ENCODE measurements at regions not wholly inside any gene's neighbourhood (a gene's known extent, or its start where the extent isn't known, plus 50 kb on each side); places are given as distances from the start of the nearest gene placed in this dataset.
"Not testable (repeated sequence)": the region's sequence is repeated elsewhere in the genome, so short reads cannot be mapped to it uniquely, and the experiment has no call there.

GRCh38 chr21:9754434-9754833 is 766.9 kb upstream of the TPTE start:
- H3K27ac Mint-ChIP-seq; H3K27me3 Mint-ChIP-seq; H3K4me1 Mint-ChIP-seq; ATAC-seq (ENCODE audit: low read depth); DNase-seq; H3K9me3 Mint-ChIP-seq; POLR2A ChIA-PET; H3K36me3 Mint-ChIP-seq; H3K4me3 Mint-ChIP-seq: not testable (repeated sequence)

DNA sequence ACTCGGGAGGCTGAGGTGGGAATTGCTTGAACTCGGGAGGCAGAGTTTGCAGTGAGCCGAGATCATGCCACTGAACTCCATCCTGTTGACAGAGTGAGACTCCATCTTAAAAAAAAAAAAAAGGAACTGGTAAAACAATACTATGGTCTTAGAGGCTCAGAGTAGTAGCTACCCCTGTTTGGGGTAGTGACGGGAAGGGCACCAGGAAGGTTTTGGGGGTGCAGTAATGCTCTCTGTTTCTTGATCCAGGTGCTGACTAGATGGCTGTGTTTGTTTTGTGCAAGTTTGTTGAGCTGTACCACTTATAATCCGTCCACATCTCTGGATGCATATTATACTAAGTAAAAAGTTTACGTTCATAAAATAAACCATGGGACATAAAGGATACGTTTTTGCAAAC is 765.8 kb upstream of the TPTE start:
- Mint-ChIP-seq H3K27ac (no peak overlapping the region), H3K27me3 (no peaks in the 10 kb centered on the region)

DNA sequence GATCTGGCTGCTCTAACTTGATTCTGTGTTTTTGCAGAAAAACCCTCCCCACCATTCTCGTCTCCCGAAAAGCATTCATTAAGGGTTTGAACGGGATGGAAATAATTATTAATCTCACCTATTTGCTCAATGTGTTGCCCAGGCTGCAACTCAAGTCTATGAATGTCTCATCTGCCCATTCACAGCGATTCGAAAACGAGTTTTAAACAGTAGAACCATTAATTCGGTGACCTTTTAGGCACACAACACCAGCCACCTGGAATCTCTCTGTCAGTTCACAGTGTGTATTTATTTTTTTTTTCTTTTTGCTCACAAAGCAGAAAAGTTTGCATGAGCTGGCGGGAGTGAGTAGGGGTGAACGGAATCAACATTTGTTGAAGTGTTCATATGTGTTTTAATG is 764.7 kb upstream of the TPTE start:
- Mint-ChIP-seq H3K27me3 (no peaks in the 10 kb centered on the region), H3K4me3 (no peak overlapping the region), H3K27ac (no peak overlapping the region), H3K4me1 (no peaks in the 10 kb centered on the region), H3K36me3 (no peaks in the 10 kb centered on the region), H3K9me3 (peaks cover 4% of the 10 kb centered on the region)
- POLR2A ChIA-PET, result no interaction called here
- ATAC-seq (ENCODE audit: low read depth) (no peak), DNase-seq (no peak)

More for the DNA sequence above, 765.8 kb upstream of the TPTE start:
- POLR2A ChIA-PET, result no interaction called here
- no peak for DNase-seq
- no peak overlapping the region for H3K4me3 Mint-ChIP-seq
- H3K36me3 Mint-ChIP-seq, result no peaks in the 10 kb centered on the region
- no peaks in the 10 kb centered on the region for H3K4me1 Mint-ChIP-seq
- no peak for ATAC-seq (ENCODE audit: low read depth)
- peaks cover 4% of the 10 kb centered on the region for H3K9me3 Mint-ChIP-seq

- H3K27me3 Mint-ChIP-seq; H3K4me1 Mint-ChIP-seq; ATAC-seq (ENCODE audit: low read depth); H3K27ac Mint-ChIP-seq; H3K36me3 Mint-ChIP-seq; H3K4me3 Mint-ChIP-seq; H3K9me3 Mint-ChIP-seq; POLR2A ChIA-PET; DNase-seq: not testable (repeated sequence)
Measured at GRCh38 chr21:9757118-9757517, 764.3 kb upstream of the TPTE start.

DNA sequence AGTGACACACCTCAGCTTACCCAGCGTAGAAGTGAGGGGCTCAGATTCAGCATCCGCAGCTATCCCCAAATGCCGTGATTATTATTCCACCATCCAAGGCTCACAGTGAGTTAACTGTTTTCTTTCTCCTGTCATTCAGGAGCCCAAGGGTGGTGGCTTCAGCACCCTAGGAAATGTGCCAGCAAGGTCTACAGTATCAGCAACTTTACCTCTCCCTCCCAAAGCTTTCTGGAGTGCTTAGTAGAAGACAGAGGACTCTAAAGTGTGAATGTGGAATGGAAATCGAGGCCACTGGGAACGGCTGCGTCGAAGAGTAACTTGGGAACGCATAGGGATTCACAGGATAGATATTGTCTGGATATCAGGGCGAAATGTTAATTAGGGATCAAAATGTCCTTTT is 763.8 kb upstream of the TPTE start:
- POLR2A ChIA-PET; DNase-seq; ATAC-seq (ENCODE audit: low read depth); H3K4me1 Mint-ChIP-seq; H3K36me3 Mint-ChIP-seq; H3K27me3 Mint-ChIP-seq; H3K9me3 Mint-ChIP-seq; H3K4me3 Mint-ChIP-seq; H3K27ac Mint-ChIP-seq: not testable (repeated sequence)

DNA sequence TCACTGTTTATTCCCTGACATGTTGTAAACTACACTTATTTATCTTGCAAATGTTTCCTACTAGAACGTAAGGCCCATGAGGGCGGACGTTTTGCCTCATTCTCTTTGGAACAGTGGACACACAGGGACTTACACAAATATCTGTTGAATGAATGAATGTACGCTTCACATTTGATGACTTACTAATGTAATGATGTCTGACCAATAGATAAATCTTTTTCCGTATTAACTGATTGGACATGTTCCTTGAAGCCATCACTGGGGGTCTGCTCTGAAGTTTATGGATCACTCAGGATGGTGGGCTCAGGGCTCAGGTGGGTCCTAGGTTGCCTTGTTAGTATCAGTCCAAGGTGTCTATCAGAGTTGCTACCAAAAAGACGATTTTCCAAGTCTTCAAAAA is 763.2 kb upstream of the TPTE start:
- H3K36me3 Mint-ChIP-seq, result no peaks in the 10 kb centered on the region
- H3K4me1 Mint-ChIP-seq, result no peaks in the 10 kb centered on the region
- H3K4me3 Mint-ChIP-seq, result no peak overlapping the region
- no peak overlapping the region for H3K27ac Mint-ChIP-seq
- no peaks in the 10 kb centered on the region for H3K27me3 Mint-ChIP-seq
- ATAC-seq (ENCODE audit: low read depth), result no peak
- POLR2A ChIA-PET, result no interaction called here
- no peak for DNase-seq
- H3K9me3 Mint-ChIP-seq, result peaks cover 4% of the 10 kb centered on the region

GRCh38 chr21:9758888-9759287 is 762.5 kb upstream of the TPTE start:
- DNase-seq, result no peak
- Mint-ChIP-seq H3K4me1 (no peaks in the 10 kb centered on the region), H3K27ac (no peak overlapping the region), H3K9me3 (peaks cover 4% of the 10 kb centered on the region), H3K27me3 (no peaks in the 10 kb centered on the region), H3K36me3 (no peaks in the 10 kb centered on the region), H3K4me3 (no peak overlapping the region)
- POLR2A ChIA-PET, result no interaction called here
- ATAC-seq (ENCODE audit: low read depth), result no peak

GRCh38 chr21:9759972-9760371 is 761.4 kb upstream of the TPTE start:
- DNase-seq, result no peak
- Mint-ChIP-seq H3K4me3 (no peak overlapping the region), H3K27ac (no peak overlapping the region), H3K27me3 (no peaks in the 10 kb centered on the region), H3K4me1 (no peaks in the 10 kb centered on the region), H3K36me3 (no peaks in the 10 kb centered on the region), H3K9me3 (no peaks in the 10 kb centered on the region)
- POLR2A ChIA-PET, result no interaction called here
- no peak for ATAC-seq (ENCODE audit: low read depth)

DNA sequence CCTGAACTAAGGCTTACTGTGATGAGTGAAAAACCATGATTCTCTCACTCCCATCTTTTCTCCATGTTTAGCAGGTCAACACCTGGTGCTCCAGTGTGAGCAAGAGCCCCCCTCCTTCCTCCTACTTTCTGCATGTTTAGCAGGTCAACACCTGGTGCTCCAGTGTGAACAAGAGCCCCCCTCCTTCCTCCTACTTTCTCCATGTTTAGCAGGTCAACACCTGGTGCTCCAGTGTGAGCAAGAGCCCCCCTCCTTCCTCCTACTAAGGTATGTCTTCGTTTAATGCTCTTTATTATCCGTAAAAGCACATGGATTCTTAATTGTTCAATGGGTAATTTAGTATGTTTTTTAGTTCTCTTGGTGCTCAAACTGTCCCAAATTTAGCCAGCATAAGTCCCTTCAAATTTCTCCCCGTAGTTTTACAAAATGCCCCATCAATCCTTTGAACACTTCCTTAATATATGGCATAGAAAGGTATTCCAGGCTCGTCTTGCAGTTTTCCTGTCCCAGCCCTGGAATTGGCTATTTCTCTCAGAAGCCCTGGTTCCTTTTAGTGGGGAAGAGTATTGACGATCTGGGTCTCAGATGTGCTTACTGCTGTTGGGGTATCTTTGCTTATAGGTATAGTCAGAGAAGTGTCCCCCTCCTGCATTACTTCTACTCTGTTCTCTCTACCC is 760.8 kb upstream of the TPTE start:
- DNase-seq, result no peak
- Mint-ChIP-seq H3K4me3 (no peak overlapping the region), H3K4me1 (no peaks in the 10 kb centered on the region), H3K9me3 (no peaks in the 10 kb centered on the region), H3K27ac (no peak overlapping the region), H3K36me3 (no peaks in the 10 kb centered on the region), H3K27me3 (no peaks in the 10 kb centered on the region)
- POLR2A ChIA-PET, result no interaction called here
- no peak for ATAC-seq (ENCODE audit: low read depth)

DNA sequence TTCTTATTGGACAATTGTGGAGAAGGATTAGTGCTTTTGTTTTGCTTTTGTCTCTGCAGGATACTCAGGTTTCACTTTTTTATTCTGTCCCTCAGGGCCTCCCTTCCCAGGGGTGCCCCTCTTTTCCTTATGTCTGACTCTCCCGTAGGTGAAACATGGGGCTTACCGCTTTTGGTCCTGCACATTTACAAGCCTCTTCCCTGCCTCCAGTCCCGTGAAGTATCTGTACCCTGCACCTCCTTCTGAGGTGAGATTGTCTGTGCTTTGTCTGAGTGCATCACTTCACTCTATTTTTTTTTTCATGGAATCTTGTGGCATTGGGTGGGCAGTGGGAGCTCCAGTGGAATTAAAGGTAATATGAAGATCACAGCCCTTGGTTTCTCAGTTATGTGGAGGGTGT is 758.1 kb upstream of the TPTE start:
- POLR2A ChIA-PET, result no interaction called here
- H3K9me3 Mint-ChIP-seq, result no peaks in the 10 kb centered on the region

GRCh38 chr21:9763807-9764206 is 757.6 kb upstream of the TPTE start:
- ATAC-seq (ENCODE audit: low read depth) (no peak), DNase-seq (no peak)
- Mint-ChIP-seq H3K4me3 (no peak overlapping the region), H3K4me1 (no peaks in the 10 kb centered on the region), H3K36me3 (no peaks in the 10 kb centered on the region), H3K27ac (no peak overlapping the region), H3K27me3 (no peaks in the 10 kb centered on the region), H3K9me3 (no peaks in the 10 kb centered on the region)
- POLR2A ChIA-PET, result no interaction called here

More for the DNA sequence above, 758.1 kb upstream of the TPTE start:
- DNase-seq (no peak), ATAC-seq (ENCODE audit: low read depth) (no peak)
- no peaks in the 10 kb centered on the region for H3K4me1 Mint-ChIP-seq
- H3K4me3 Mint-ChIP-seq, result no peak overlapping the region
- H3K27ac Mint-ChIP-seq, result no peak overlapping the region
- H3K27me3 Mint-ChIP-seq, result no peaks in the 10 kb centered on the region
- no peaks in the 10 kb centered on the region for H3K36me3 Mint-ChIP-seq

- ATAC-seq (ENCODE audit: low read depth); H3K9me3 Mint-ChIP-seq; POLR2A ChIA-PET: not testable (repeated sequence)
Measured at GRCh38 chr21:9764294-9764693, 757.1 kb upstream of the TPTE start.

DNA sequence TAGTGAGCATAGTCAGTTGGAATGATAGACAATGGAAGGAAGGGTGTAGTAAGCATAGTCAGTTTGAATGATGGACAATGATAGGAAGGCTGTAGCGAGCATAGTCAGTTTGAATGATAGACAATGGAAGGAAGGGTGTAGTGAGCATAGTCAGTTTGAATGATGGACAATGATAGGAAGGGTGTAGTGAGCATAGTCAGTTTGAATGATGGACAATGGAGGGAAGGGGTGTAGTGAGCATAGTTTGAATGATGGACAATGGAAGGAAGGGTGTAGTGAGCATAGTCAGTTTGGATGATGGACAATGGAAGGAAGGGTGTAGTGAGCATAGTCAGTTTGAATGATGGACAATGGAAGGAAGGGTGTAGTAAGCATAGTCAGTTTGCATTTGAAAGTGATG is 755.8 kb upstream of the TPTE start:
- ATAC-seq (ENCODE audit: low read depth); H3K27me3 Mint-ChIP-seq; H3K4me3 Mint-ChIP-seq; H3K27ac Mint-ChIP-seq; H3K9me3 Mint-ChIP-seq; DNase-seq; H3K36me3 Mint-ChIP-seq; POLR2A ChIA-PET; H3K4me1 Mint-ChIP-seq: not testable (repeated sequence)

More at GRCh38 chr21:9764294-9764693, 757.1 kb upstream of the TPTE start:
- H3K36me3 Mint-ChIP-seq, DNase-seq, H3K4me3 Mint-ChIP-seq, H3K27ac Mint-ChIP-seq, H3K4me1 Mint-ChIP-seq, H3K27me3 Mint-ChIP-seq: not testable (repeated sequence)

DNA sequence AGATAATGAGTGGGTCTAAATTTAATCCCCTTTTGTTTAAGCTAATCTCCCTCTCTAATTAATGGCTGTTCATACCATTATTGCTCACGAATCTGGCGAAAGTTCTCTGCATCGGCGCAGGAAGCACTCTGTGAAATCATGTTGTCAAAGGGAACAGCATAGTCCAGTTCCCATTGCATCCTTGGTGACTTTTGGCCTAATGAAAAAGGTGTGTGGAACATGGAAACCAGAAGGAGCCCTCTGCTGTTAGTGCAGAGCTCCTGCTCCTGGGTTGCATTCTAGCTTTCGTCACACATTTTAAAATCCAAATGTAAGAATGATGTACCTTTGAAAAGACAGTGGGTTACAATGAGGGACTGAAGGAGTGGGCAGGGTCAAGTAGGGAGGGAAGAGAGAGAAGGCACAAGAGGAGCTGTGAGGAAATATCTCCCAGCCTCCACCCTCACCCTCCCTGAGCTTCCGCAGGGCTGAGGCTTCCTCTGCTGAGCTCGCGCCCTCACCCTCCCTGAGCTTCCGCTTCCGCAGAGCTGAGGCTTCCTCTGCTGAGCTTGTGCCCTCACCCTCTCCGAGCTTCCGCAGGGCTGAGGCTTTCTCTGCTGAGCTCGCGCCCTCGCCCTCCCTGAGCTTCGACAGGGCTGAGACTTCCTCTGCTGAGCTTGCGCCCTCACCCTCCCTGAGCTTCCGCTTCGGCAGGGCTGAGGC is 754.3 kb upstream of the TPTE start:
- H3K9me3 Mint-ChIP-seq; DNase-seq; H3K27ac Mint-ChIP-seq; H3K36me3 Mint-ChIP-seq; POLR2A ChIA-PET; ATAC-seq (ENCODE audit: low read depth); H3K27me3 Mint-ChIP-seq; H3K4me3 Mint-ChIP-seq; H3K4me1 Mint-ChIP-seq: not testable (repeated sequence)
